Brain microvascular endothelial cell (primary cell): ENCODE measurements at regions not wholly inside any gene's neighbourhood (a gene's known extent, or its start where the extent isn't known, plus 50 kb on each side); places are given as distances from the start of the nearest gene placed in this dataset.

ENCODE experiments used
- DNase-seq: peaks from one replicate; pipeline ENCODE4 v3.0.0-alpha.2; 2020
- H3K27ac ChIP-seq: fragments of 250-450 bp; sonication (Bioruptor Pico); 2 replicates; pipeline ENCODE4 v1.5.1; 2020; ENCODE audit warnings: mild to moderate bottlenecking, moderate library complexity
- H3K27me3 ChIP-seq: fragments of 250-450 bp; sonication (Bioruptor Pico); replicated peaks from 2 replicates; pipeline ENCODE4 v1.5.1; 2020; ENCODE audit warnings: mild to moderate bottlenecking
- H3K36me3 ChIP-seq: fragments of 250-450 bp; sonication (Bioruptor Pico); replicated peaks from 2 replicates; pipeline ENCODE4 v1.5.1; 2020; ENCODE audit warnings: mild to moderate bottlenecking
- H3K4me3 ChIP-seq: 2 replicates; pipeline ENCODE4 v1.5.1; 2011; ENCODE audit warnings: low read depth, mild to moderate bottlenecking, control low read depth, low read length, moderate library complexity
- CTCF ChIP-seq: IDR thresholded peaks from 2 replicates; pipeline ENCODE4 v1.5.1; 2011; ENCODE audit warnings: low read depth, mild to moderate bottlenecking, moderate library complexity, low read length, control low read depth, inconsistent platforms; ENCODE audit errors: missing control alignments
- in situ Hi-C: cut with HindIII; loops from 2 replicates; pipeline ENCODE4 v1.10.0; 2017; ENCODE audit warnings: low sequenced_read_pairs, low pct_ligation_motif_present

- in situ Hi-C loops = no loop called here
- no peak for TF ChIP-seq CTCF
- Histone ChIP-seq H3K36me3 (no peaks in the 10 kb centered on the region), H3K27me3 (no peaks in the 10 kb centered on the region), H3K27ac (no peak overlapping the region), H3K4me3 (no peak overlapping the region)
- DNase-seq = peak; percentile 45
Observed at GRCh38 chr13:59346999-59347723, 816.6 kb downstream of the DIAPH3 start.

- Histone ChIP-seq H3K27ac (no peak overlapping the region), H3K4me3 (no peak overlapping the region), H3K36me3 (no peaks in the 10 kb centered on the region), H3K27me3 (no peaks in the 10 kb centered on the region)
- in situ Hi-C loops = no loop called here
- TF ChIP-seq CTCF = no peak
- DNase-seq = no peak
Observed at GRCh38 chr13:59348617-59349016, 815.1 kb downstream of the DIAPH3 start.

- Histone ChIP-seq H3K4me3 (no peak overlapping the region), H3K27ac (no peak overlapping the region), H3K36me3 (no peaks in the 10 kb centered on the region), H3K27me3 (no peaks in the 10 kb centered on the region)
- in situ Hi-C loops = no loop called here
- TF ChIP-seq CTCF = no peak
- DNase-seq = no peak
Observed at GRCh38 chr13:59352600-59352999, 811.1 kb downstream of the DIAPH3 start.

GRCh38 chr13:59354665-59355369 is 808.9 kb downstream of the DIAPH3 start:
- in situ Hi-C loops = no loop called here
- no peak overlapping the region for H3K4me3 ChIP-seq
- H3K36me3 ChIP-seq = no peaks in the 10 kb centered on the region
- H3K27ac ChIP-seq = no peak overlapping the region
- H3K27me3 ChIP-seq = no peaks in the 10 kb centered on the region
- no peak for DNase-seq
- no peak for TF ChIP-seq CTCF

- DNase-seq = peak; percentile 72
- in situ Hi-C loops = no loop called here
Observed at GRCh38 chr13:59356607-59357006, 807.1 kb downstream of the DIAPH3 start.

More at GRCh38 chr13:59356607-59357006, 807.1 kb downstream of the DIAPH3 start:
- no peak for TF ChIP-seq CTCF
- Histone ChIP-seq H3K4me3 (no peak overlapping the region), H3K27me3 (no peaks in the 10 kb centered on the region), H3K36me3 (no peaks in the 10 kb centered on the region), H3K27ac (no peak overlapping the region)
